HL-60/S4 treated with retinoic acid at 250 ng/mL for 4 days and 3 days (cell line): ENCODE measurements at regions not wholly inside any gene's neighbourhood (a gene's known extent, or its start where the extent isn't known, plus 50 kb on each side); places are given as distances from the start of the nearest gene placed in this dataset.

Experiments
- in situ Hi-C: fragments of 300-500 bp; cut with MboI; formaldehyde crosslinking; loops from 2 replicates; pipeline ENCODE4 v1.7.0; 2022; ENCODE audit warnings: low sequenced_read_pairs

GRCh38 chr1:43066578-43066977 is 105.5 kb downstream of the EBNA1BP2 start:
- in situ Hi-C loops, result loop anchor here (5.0 kb wide), 1 partner anchor 144 kb away; no protein-coding TSS in a partner anchor

- in situ Hi-C loops, result loop anchor here (5.0 kb wide), 1 partner anchor 144 kb away; no protein-coding TSS in a partner anchor
These were observed 106.3 kb downstream of the EBNA1BP2 start for GRCh38 chr1:43065616-43066399.

- in situ Hi-C loops, result loop anchor here (5.0 kb wide), 1 partner anchor 143 kb away; no protein-coding TSS in a partner anchor
These were observed 106.5 kb upstream of the SLC2A1 start for GRCh38 chr1:43065191-43065590.

- in situ Hi-C loops, result no loop called here
These were observed 104.9 kb upstream of the SLC2A1 start for GRCh38 chr1:43063394-43064219.

- in situ Hi-C loops, result no loop called here
These were observed 103.9 kb upstream of the SLC2A1 start for GRCh38 chr1:43062527-43063095.

- in situ Hi-C loops, result no loop called here
These were observed 103.1 kb upstream of the SLC2A1 start for GRCh38 chr1:43061757-43062156.

- in situ Hi-C loops, result no loop called here
These were observed 101.2 kb upstream of the SLC2A1 start for GRCh38 chr1:43059640-43060574.

GRCh38 chr1:43058545-43059360 is 100.1 kb upstream of the SLC2A1 start:
- in situ Hi-C loops, result no loop called here

- in situ Hi-C loops, result no loop called here
These were observed 99.4 kb upstream of the SLC2A1 start for GRCh38 chr1:43058056-43058455.

- in situ Hi-C loops, result no loop called here
These were observed 98.9 kb upstream of the SLC2A1 start for GRCh38 chr1:43057567-43057966.

- in situ Hi-C loops, result no loop called here
These were observed 98.3 kb upstream of the SLC2A1 start for GRCh38 chr1:43056981-43057391.

- in situ Hi-C loops, result no loop called here
These were observed 97.8 kb upstream of the SLC2A1 start for GRCh38 chr1:43056460-43056859.

- in situ Hi-C loops, result no loop called here
These were observed 96.3 kb upstream of the SLC2A1 start for GRCh38 chr1:43054961-43055360.

GRCh38 chr1:43052786-43053439 is 94.2 kb upstream of the SLC2A1 start:
- in situ Hi-C loops, result no loop called here

- in situ Hi-C loops, result no loop called here
These were observed 93.7 kb upstream of the SLC2A1 start for GRCh38 chr1:43052322-43052721.

- in situ Hi-C loops, result no loop called here
These were observed 90.8 kb upstream of the SLC2A1 start for GRCh38 chr1:43049481-43049880.

- in situ Hi-C loops, result no loop called here
These were observed 89.9 kb upstream of the SLC2A1 start for GRCh38 chr1:43048601-43049011.

GRCh38 chr1:43047135-43047534 is 88.5 kb upstream of the SLC2A1 start:
- in situ Hi-C loops, result no loop called here
